Endodermal cell (in vitro differentiated cells): ENCODE measurements at regions not wholly inside any gene's neighbourhood (a gene's known extent, or its start where the extent isn't known, plus 50 kb on each side); places are given as distances from the start of the nearest gene placed in this dataset.

Experiments used
- DNase-seq: peaks from one replicate; pipeline ENCODE4 v3.0.0-alpha.2; 2017
- H3K27ac ChIP-seq: 2 replicates; pipeline ENCODE4 v1.5.1; 2013; ENCODE audit warnings: mild to moderate bottlenecking, low read depth, low read length, moderate library complexity
- H3K27me3 ChIP-seq: 2 replicates; pipeline ENCODE4 v1.6.1; 2013; ENCODE audit warnings: mild to moderate bottlenecking, low read length, moderate library complexity; ENCODE audit not compliant: insufficient read depth, control insufficient read depth, poor library complexity, severe bottlenecking
- H3K36me3 ChIP-seq: 2 replicates; pipeline ENCODE4 v1.7.0; 2013; ENCODE audit warnings: mild to moderate bottlenecking, low read length, moderate library complexity; ENCODE audit not compliant: control insufficient read depth, insufficient read depth
- H3K4me1 ChIP-seq: one replicate; pipeline ENCODE4 v1.7.0; 2013; ENCODE audit warnings: low read length; ENCODE audit not compliant: control insufficient read depth, insufficient read depth
- H3K4me3 ChIP-seq: 2 replicates; pipeline ENCODE4 v1.5.1; 2013; ENCODE audit warnings: mild to moderate bottlenecking, low read length, moderate library complexity
- H3K9ac ChIP-seq: 2 replicates; pipeline ENCODE4 v1.6.1; 2013; ENCODE audit warnings: mild to moderate bottlenecking, low read length, moderate library complexity; ENCODE audit not compliant: poor library complexity, severe bottlenecking; ENCODE audit errors: extremely low read depth
- H3K9me3 ChIP-seq: 2 replicates; pipeline ENCODE4 v1.6.1; 2013; ENCODE audit warnings: mild to moderate bottlenecking, low read length, moderate library complexity; ENCODE audit not compliant: control insufficient read depth
- H3K27ac Mint-ChIP-seq: 2 replicates; pipeline ENCODE4 v1.8.0; 2020; ENCODE audit warnings: mixed read lengths
- H3K27me3 Mint-ChIP-seq: 2 replicates; pipeline ENCODE4 v1.8.0; 2021; ENCODE audit warnings: mild to moderate bottlenecking, mixed read lengths; ENCODE audit not compliant: insufficient read depth
- H3K36me3 Mint-ChIP-seq: 2 replicates; pipeline ENCODE4 v1.8.0; 2020; ENCODE audit warnings: low read depth, mixed read lengths
- H3K4me1 Mint-ChIP-seq: 2 replicates; pipeline ENCODE4 v1.8.0; 2020; ENCODE audit warnings: mixed read lengths
- H3K4me3 Mint-ChIP-seq: 2 replicates; pipeline ENCODE4 v1.8.0; 2020; ENCODE audit warnings: mild to moderate bottlenecking, moderate library complexity, mixed read lengths
- H3K9me3 Mint-ChIP-seq: 2 replicates; pipeline ENCODE4 v1.8.0; 2020; ENCODE audit warnings: mild to moderate bottlenecking, mixed read lengths
- WGBS, 2 experiments: methylation state at CpG; one replicate each; pipeline versions ENCODE4 v1.1.5 to v1.1.7; 2013; ENCODE audit warnings: missing lambda C conversion rate in 2 of 2, mixed read lengths in 1 of 2; ENCODE audit not compliant: insufficient coverage in 1 of 2, insufficient read length in 1 of 2; 5-methylcytosine and 5-hydroxymethylcytosine counted together
- TF ChIP-seq, protein P1 (sequence below): fragments of 200-600 bp; sonication (generic); conservative IDR thresholded peaks from 2 replicates; pipeline ENCODE4 v1.5.0; 2021; ENCODE audit warnings: antibody characterized with exemption, mild to moderate bottlenecking

DNA sequence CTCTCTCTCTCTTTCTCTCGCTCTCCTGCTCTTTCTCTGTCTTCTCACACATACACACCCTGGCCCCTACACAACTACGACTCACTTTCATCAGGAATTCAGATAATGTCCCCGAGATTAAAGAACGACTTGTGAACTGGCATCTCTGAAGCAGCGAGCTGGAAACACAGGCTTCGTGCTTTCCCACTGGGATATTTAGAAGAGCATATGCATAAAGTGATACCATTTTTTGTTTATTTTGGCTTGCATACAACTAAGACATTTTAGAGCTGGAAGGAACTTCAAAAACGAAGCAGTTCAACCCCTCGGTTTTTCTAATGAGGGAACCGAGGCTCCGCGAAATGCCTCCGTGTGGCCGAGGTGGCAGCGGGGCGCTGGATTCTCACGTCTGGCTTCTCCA lies 88.6 kb downstream of the ZBTB18 start:
- no peaks in the 10 kb centered on the region for H3K27me3 ChIP-seq
- no peaks in the 10 kb centered on the region for H3K4me1 ChIP-seq
- H3K9me3 ChIP-seq = no peaks in the 10 kb centered on the region
- H3K27me3 Mint-ChIP-seq = peaks cover 2% of the 10 kb centered on the region
- H3K4me1 Mint-ChIP-seq = peaks cover 4% of the 10 kb centered on the region
- H3K36me3 Mint-ChIP-seq = no peaks in the 10 kb centered on the region
- WGBS, 2 experiments = 86 to 88% methylated on average over 16 of the region's 16 CpGs
- no peak overlapping the region for H3K27ac Mint-ChIP-seq
- no peaks in the 10 kb centered on the region for H3K9me3 Mint-ChIP-seq
- H3K4me3 ChIP-seq = no peak overlapping the region
- TF ChIP-seq, protein P1, sequence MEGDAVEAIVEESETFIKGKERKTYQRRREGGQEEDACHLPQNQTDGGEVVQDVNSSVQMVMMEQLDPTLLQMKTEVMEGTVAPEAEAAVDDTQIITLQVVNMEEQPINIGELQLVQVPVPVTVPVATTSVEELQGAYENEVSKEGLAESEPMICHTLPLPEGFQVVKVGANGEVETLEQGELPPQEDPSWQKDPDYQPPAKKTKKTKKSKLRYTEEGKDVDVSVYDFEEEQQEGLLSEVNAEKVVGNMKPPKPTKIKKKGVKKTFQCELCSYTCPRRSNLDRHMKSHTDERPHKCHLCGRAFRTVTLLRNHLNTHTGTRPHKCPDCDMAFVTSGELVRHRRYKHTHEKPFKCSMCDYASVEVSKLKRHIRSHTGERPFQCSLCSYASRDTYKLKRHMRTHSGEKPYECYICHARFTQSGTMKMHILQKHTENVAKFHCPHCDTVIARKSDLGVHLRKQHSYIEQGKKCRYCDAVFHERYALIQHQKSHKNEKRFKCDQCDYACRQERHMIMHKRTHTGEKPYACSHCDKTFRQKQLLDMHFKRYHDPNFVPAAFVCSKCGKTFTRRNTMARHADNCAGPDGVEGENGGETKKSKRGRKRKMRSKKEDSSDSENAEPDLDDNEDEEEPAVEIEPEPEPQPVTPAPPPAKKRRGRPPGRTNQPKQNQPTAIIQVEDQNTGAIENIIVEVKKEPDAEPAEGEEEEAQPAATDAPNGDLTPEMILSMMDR = no peak
- DNase-seq = no peak
- H3K9ac ChIP-seq = no peak overlapping the region
- H3K4me3 Mint-ChIP-seq = no peak overlapping the region
- no peaks in the 10 kb centered on the region for H3K36me3 ChIP-seq
- no peak overlapping the region for H3K27ac ChIP-seq

DNA sequence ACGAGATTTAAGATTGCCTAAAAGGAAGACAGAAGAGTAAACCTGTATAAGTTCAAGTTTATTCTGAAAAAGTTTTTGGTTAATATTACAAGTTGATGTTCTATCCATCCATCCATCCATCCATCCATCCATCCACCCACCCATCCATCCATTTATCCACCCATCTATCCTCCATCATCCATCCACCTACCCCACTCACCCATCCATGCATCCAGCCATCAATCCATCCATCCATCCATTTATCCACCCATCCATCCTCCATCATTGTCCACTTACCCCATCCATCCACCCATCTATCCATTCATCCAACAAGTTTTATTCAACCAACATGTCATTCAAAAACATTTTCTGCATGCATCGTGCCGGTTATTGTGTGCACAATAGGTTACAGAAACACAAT lies 89.3 kb downstream of the ZBTB18 start:
- no peaks in the 10 kb centered on the region for H3K36me3 ChIP-seq
- DNase-seq = no peak
- TF ChIP-seq, protein P1 = no peak
- no peak overlapping the region for H3K27ac ChIP-seq
- H3K4me1 ChIP-seq = no peaks in the 10 kb centered on the region
- H3K9me3 ChIP-seq = no peaks in the 10 kb centered on the region
- H3K4me3 ChIP-seq = no peak overlapping the region
- no peaks in the 10 kb centered on the region for H3K9me3 Mint-ChIP-seq
- peaks cover 4% of the 10 kb centered on the region for H3K4me1 Mint-ChIP-seq
- no peak overlapping the region for H3K27ac Mint-ChIP-seq
- H3K36me3 Mint-ChIP-seq = no peaks in the 10 kb centered on the region
- H3K27me3 ChIP-seq = no peaks in the 10 kb centered on the region
- 96 to 100% methylated on average over 2 to 3 of the region's 3 CpGs for WGBS, 2 experiments
- H3K4me3 Mint-ChIP-seq = no peak overlapping the region
- H3K27me3 Mint-ChIP-seq = peaks cover 2% of the 10 kb centered on the region
- no peak overlapping the region for H3K9ac ChIP-seq

DNA sequence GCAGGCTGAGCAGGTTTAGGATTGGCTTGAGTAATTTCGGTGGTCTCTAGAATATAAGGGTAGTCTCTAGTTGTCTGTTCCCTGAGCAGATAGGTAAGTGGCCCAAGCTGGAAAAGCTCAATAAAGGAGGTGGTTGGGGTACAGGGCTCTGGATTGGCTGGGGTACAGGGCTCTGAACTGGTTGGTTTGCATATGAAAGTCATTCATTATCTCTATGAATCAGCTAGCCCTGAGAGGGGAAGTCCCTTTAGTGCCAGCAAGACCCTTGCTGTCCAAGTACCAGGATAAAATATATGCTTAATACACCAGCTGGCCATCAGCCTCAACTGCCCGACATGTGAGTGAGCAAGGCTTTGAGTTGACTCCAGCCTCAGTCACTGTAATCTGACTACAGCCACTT lies 93.0 kb downstream of the ZBTB18 start:
- TF ChIP-seq, protein P1 = no peak
- Mint-ChIP-seq H3K36me3 (no peaks in the 10 kb centered on the region), H3K4me1 (peaks cover 4% of the 10 kb centered on the region), H3K27ac (no peak overlapping the region), H3K4me3 (no peak overlapping the region), H3K9me3 (no peaks in the 10 kb centered on the region), H3K27me3 (peaks cover 2% of the 10 kb centered on the region)
- Histone ChIP-seq H3K4me3 (no peak overlapping the region), H3K4me1 (no peaks in the 10 kb centered on the region), H3K27me3 (no peaks in the 10 kb centered on the region), H3K9ac (no peak overlapping the region), H3K27ac (no peak overlapping the region), H3K36me3 (no peaks in the 10 kb centered on the region), H3K9me3 (no peaks in the 10 kb centered on the region)
- no peak for DNase-seq
- 76 to 86% methylated on average over 2 of the region's 2 CpGs for WGBS, 2 experiments
